Sigmoid colon (tissue), 6 donors: ENCODE measurements at regions not wholly inside any gene's neighbourhood (a gene's known extent, or its start where the extent isn't known, plus 50 kb on each side); places are given as distances from the start of the nearest gene placed in this dataset.

Experiments used
- DNase-seq: peaks from one replicate; pipeline ENCODE4 v3.0.0-alpha.2; 2019
- H3K27ac ChIP-seq, 4 donors: fragments of 200-600 bp; sonication (generic); one replicate each; pipeline ENCODE4 v1.5.1; 2016 to 2019; ENCODE audit warnings: mild to moderate bottlenecking in 1 of 4
- H3K27me3 ChIP-seq, 3 donors: fragments of 200-600 bp; sonication (generic); one replicate each; pipeline ENCODE4 v1.5.1; 2019; ENCODE audit warnings: mild to moderate bottlenecking in 1 of 3
- H3K36me3 ChIP-seq, 4 donors: fragments of 200-600 bp; sonication (generic); one replicate each; pipeline ENCODE4 v1.5.1; 2016 to 2019
- H3K4me1 ChIP-seq, 4 donors: fragments of 200-600 bp; sonication (generic); one replicate each; pipeline ENCODE4 v1.5.1; 2017 to 2019
- H3K4me3 ChIP-seq, 4 donors: fragments of 200-600 bp; sonication (generic); one replicate each; pipeline ENCODE4 v1.5.1; 2017 to 2019; ENCODE audit warnings: mild to moderate bottlenecking in 2 of 4, moderate library complexity in 1 of 4
- H3K9me3 ChIP-seq, 4 donors: fragments of 200-600 bp in 3 of 4; sonication (generic) in 3 of 4; one replicate each; pipeline versions ENCODE4 v1.5.1 to v1.6.1; 2013 to 2019
- CTCF ChIP-seq, 4 experiments: fragments of 450-650 bp in 3 of 4; fragments of 200-600 bp in 1 of 4; IDR thresholded peaks; one replicate each; pipeline ENCODE4 v1.5.1; 2016 to 2019; ENCODE audit warnings: antibody characterized with exemption in 4 of 4, mild to moderate bottlenecking in 3 of 4, moderate library complexity in 2 of 4
- EP300 ChIP-seq, 4 donors: sonication (generic); formaldehyde crosslinking; IDR thresholded peaks; one replicate each; pipeline ENCODE4 v1.6.1; 2017; ENCODE audit warnings: antibody characterized with exemption in 4 of 4
- POLR2A ChIP-seq, 2 donors: fragments of 450-650 bp; IDR thresholded peaks; one replicate each; pipeline ENCODE4 v1.6.1; 2016; ENCODE audit warnings: antibody characterized with exemption in 2 of 2, mild to moderate bottlenecking in 2 of 2, moderate library complexity in 2 of 2
- POLR2AphosphoS5 ChIP-seq, 4 donors: sonication (generic); formaldehyde crosslinking; IDR thresholded peaks; one replicate each; pipeline ENCODE4 v1.6.1; 2017; ENCODE audit warnings: antibody characterized with exemption in 4 of 4
- WGBS, 2 donors: extraction: QIAGEN DNeasy Blood & Tissue Kit; methylation state at CpG; one replicate each; pipeline ENCODE4 v1.1.7; 2013; 5-methylcytosine and 5-hydroxymethylcytosine counted together
- intact Hi-C: fragments of 100-400 bp; cut with DNase I; formaldehyde crosslinking; loops from one replicate; pipeline ENCODE4 v1.15.1; 2023
- donor health status: healthy with polysubstance abuse.
- donor health status: healthy.

- DNase-seq = no peak
- no peak for TF ChIP-seq POLR2A (IDR thresholded peaks at IDR 0.05)
- TF ChIP-seq POLR2AphosphoS5 (IDR thresholded peaks at IDR 0.05) = no peak
- H3K9me3 ChIP-seq = no peaks in the 10 kb centered on the region
- no peaks in the 10 kb centered on the region for H3K27me3 ChIP-seq
- intact Hi-C loops = no loop called here
- WGBS, 2 donors = 49 to 73% methylated on average over 4 of the region's 4 CpGs
- no peak overlapping the region for H3K4me3 ChIP-seq
- no peak overlapping the region for H3K27ac ChIP-seq
- no peaks in the 10 kb centered on the region for H3K36me3 ChIP-seq
- H3K4me1 ChIP-seq = no peaks in the 10 kb centered on the region
Measured at GRCh38 chr10:89101943-89102342, 105.2 kb downstream of the CH25H start.

GRCh38 chr10:89100680-89101079 lies 106.4 kb downstream of the CH25H start:
- intact Hi-C loops = no loop called here
- H3K27me3 ChIP-seq = no peaks in the 10 kb centered on the region
- H3K4me1 ChIP-seq = peaks cover 0 to under 1% (median 0%) of the 10 kb centered on the region in 4 donors
- H3K9me3 ChIP-seq = no peaks in the 10 kb centered on the region
- H3K36me3 ChIP-seq = no peaks in the 10 kb centered on the region
- TF ChIP-seq POLR2AphosphoS5 (IDR thresholded peaks at IDR 0.05) (no peak), EP300 (IDR thresholded peaks at IDR 0.05) (no peak), CTCF (IDR thresholded peaks at IDR 0.05) (no peak), POLR2A (IDR thresholded peaks at IDR 0.05) (no peak)
- WGBS, 2 donors = 79 to 81% methylated on average over 4 of the region's 4 CpGs
- H3K4me3 ChIP-seq = no peak overlapping the region
- peak overlapping the region in 1 of 4 donors; percentile 0 for H3K27ac ChIP-seq
- no peak for DNase-seq

- no peak overlapping the region for H3K27ac ChIP-seq
- 94% methylated on average over 2 of the region's 2 CpGs for WGBS, 2 donors
- TF ChIP-seq POLR2A (IDR thresholded peaks at IDR 0.05) (no peak), EP300 (IDR thresholded peaks at IDR 0.05) (no peak), CTCF (IDR thresholded peaks at IDR 0.05) (no peak), POLR2AphosphoS5 (IDR thresholded peaks at IDR 0.05) (no peak)
- no peaks in the 10 kb centered on the region for H3K9me3 ChIP-seq
- H3K4me3 ChIP-seq = no peak overlapping the region
- intact Hi-C loops = loop anchor here (10.0 kb wide), 1 partner anchor 78 kb away; no protein-coding TSS in a partner anchor
- H3K27me3 ChIP-seq = no peaks in the 10 kb centered on the region
- H3K4me1 ChIP-seq = peaks cover 0 to 6% (median 0%) of the 10 kb centered on the region in 4 donors
- no peak for DNase-seq
- no peaks in the 10 kb centered on the region for H3K36me3 ChIP-seq
Measured at GRCh38 chr10:89097226-89097625, 106.6 kb downstream of the FAS start.

GRCh38 chr10:89095701-89096391 lies 105.2 kb downstream of the FAS start:
- Histone ChIP-seq H3K4me1 (peaks cover 0 to 11% (median 3%) of the 10 kb centered on the region in 4 donors), H3K27me3 (no peaks in the 10 kb centered on the region), H3K9me3 (no peaks in the 10 kb centered on the region), H3K36me3 (no peaks in the 10 kb centered on the region), H3K27ac (no peak overlapping the region), H3K4me3 (no peak overlapping the region)
- 15 to 51% methylated on average over 1 of the region's 1 CpG for WGBS, 2 donors
- TF ChIP-seq POLR2AphosphoS5 (IDR thresholded peaks at IDR 0.05) (no peak), EP300 (IDR thresholded peaks at IDR 0.05) (no peak), CTCF (IDR thresholded peaks at IDR 0.05) (no peak), POLR2A (IDR thresholded peaks at IDR 0.05) (no peak)
- intact Hi-C loops = loop anchor here (10.0 kb wide), 1 partner anchor 79 kb away; no protein-coding TSS in a partner anchor
- DNase-seq = no peak

GRCh38 chr10:89093728-89094127 lies 103.1 kb downstream of the FAS start:
- no peaks in the 10 kb centered on the region for H3K27me3 ChIP-seq
- TF ChIP-seq EP300 (IDR thresholded peaks at IDR 0.05) (no peak), POLR2AphosphoS5 (IDR thresholded peaks at IDR 0.05) (no peak), CTCF (IDR thresholded peaks at IDR 0.05) (no peak), POLR2A (IDR thresholded peaks at IDR 0.05) (no peak)
- H3K9me3 ChIP-seq = no peaks in the 10 kb centered on the region
- 95 to 96% methylated on average over 3 of the region's 3 CpGs for WGBS, 2 donors
- H3K4me3 ChIP-seq = no peak overlapping the region
- no peak for DNase-seq
- intact Hi-C loops = loop anchor here (10.0 kb wide), 1 partner anchor 81 kb away; no protein-coding TSS in a partner anchor
- H3K4me1 ChIP-seq = peaks cover 0 to 13% (median 3%) of the 10 kb centered on the region in 4 donors
- no peak overlapping the region for H3K27ac ChIP-seq
- H3K36me3 ChIP-seq = no peaks in the 10 kb centered on the region
